HG02884 (cell line): ENCODE measurements at regions not wholly inside any gene's neighbourhood (a gene's known extent, or its start where the extent isn't known, plus 50 kb on each side); places are given as distances from the start of the nearest gene placed in this dataset.

ENCODE experiments used
- ATAC-seq: cut with Tn5 transposase; IDR thresholded peaks from one replicate; pipeline ENCODE4 v1.9.1; 2021; ENCODE audit warnings: mild to moderate bottlenecking, moderate library complexity; ENCODE audit not compliant: unreplicated experiment

- peak; percentile 88 for ATAC-seq
These were observed 111.0 kb upstream of the KL start for GRCh38 chr13:32905063-32905863.

- no peak for ATAC-seq
These were observed 110.4 kb upstream of the KL start for GRCh38 chr13:32905864-32906180.

- no peak for ATAC-seq
These were observed 109.0 kb upstream of the KL start for GRCh38 chr13:32907211-32907610.

GRCh38 chr13:32910530-32910929, 105.7 kb upstream of the KL start:
- no peak for ATAC-seq

- ATAC-seq = no peak
These were observed 104.7 kb upstream of the KL start for GRCh38 chr13:32911506-32911905.

- no peak for ATAC-seq
These were observed 101.5 kb upstream of the KL start for GRCh38 chr13:32914686-32915085.

- no peak for ATAC-seq
These were observed 98.7 kb upstream of the KL start for GRCh38 chr13:32917504-32917903.

- no peak for ATAC-seq
These were observed 92.5 kb upstream of the KL start for GRCh38 chr13:32923725-32924124.

GRCh38 chr13:32924886-32925285, 91.3 kb upstream of the KL start:
- ATAC-seq = no peak

GRCh38 chr13:32925506-32925905, 90.7 kb upstream of the KL start:
- no peak for ATAC-seq

GRCh38 chr13:32932376-32932775, 83.8 kb upstream of the KL start:
- no peak for ATAC-seq

- no peak for ATAC-seq
These were observed 79.5 kb upstream of the KL start for GRCh38 chr13:32936716-32937115.

GRCh38 chr13:32938314-32938713, 77.9 kb upstream of the KL start:
- no peak for ATAC-seq

- ATAC-seq = no peak
These were observed 77.3 kb upstream of the KL start for GRCh38 chr13:32938907-32939306.

- ATAC-seq = peak; percentile 62
These were observed 75.6 kb upstream of the KL start for GRCh38 chr13:32940601-32941000.

- no peak for ATAC-seq
These were observed 74.9 kb upstream of the KL start for GRCh38 chr13:32941368-32941767.

- no peak for ATAC-seq
These were observed 69.7 kb upstream of the KL start for GRCh38 chr13:32946558-32946957.

- no peak for ATAC-seq
These were observed 68.6 kb upstream of the KL start for GRCh38 chr13:32947411-32948276.

- no peak for ATAC-seq
These were observed 66.4 kb upstream of the KL start for GRCh38 chr13:32949820-32950219.

- ATAC-seq = no peak
These were observed 64.6 kb upstream of the KL start for GRCh38 chr13:32951580-32951979.

GRCh38 chr13:32955881-32956594, 60.2 kb upstream of the KL start:
- no peak for ATAC-seq

- no peak for ATAC-seq
These were observed 59.7 kb upstream of the KL start for GRCh38 chr13:32956595-32956933.
